ENCODE measurements at regions not wholly inside any gene's neighbourhood (a gene's known extent, or its start where the extent isn't known, plus 50 kb on each side); places are given as distances from the start of the nearest gene placed in this dataset.

DNA sequence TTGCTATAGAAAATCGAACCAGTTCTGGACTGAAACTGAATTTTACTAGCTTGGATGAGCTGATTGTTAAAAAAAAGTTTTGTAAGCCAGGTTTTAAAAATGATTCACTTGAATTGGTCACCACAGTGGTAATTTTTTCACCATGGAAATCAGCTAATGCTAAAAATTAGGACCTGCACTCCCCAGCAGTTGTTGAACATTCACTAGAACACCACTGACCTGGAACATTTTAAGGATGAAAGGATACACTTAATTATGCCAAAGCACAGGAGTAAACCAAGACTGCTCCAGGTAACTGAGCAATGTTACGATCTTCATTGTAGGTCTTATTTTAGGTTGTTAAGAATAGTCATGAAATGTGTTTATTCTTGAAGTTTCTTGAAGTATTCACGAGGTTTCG is 1342.6 kb upstream of the SPRY2 start:
- DNase-seq (ENCODE audit: low read depth, low spot score) = no peak

DNA sequence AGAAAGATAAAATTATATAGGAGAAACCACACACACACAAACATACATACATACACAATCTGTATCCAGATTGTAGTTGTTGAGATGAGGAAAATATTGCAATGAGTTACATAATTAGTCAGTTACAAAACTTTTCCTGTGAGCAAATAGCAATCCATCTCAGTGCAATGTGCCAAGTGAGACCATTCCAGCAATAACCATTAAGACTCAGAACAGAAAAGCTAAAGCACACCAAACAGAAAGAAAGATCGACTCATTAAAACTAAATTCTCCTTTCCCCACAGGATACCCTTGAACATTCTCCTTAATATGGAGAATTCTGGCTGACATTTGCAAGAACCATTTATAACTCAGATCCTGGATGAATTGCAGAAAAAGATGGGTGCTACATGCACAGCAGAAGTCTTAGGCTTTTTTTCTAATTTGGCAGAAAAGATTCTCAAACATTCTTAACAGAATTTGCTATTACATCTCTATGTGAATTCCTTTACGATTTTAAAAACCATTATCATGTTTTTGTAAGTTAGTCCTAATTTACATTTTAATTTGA is 1341.2 kb upstream of the SPRY2 start:
- no peak for DNase-seq (ENCODE audit: low read depth, low spot score)

DNA sequence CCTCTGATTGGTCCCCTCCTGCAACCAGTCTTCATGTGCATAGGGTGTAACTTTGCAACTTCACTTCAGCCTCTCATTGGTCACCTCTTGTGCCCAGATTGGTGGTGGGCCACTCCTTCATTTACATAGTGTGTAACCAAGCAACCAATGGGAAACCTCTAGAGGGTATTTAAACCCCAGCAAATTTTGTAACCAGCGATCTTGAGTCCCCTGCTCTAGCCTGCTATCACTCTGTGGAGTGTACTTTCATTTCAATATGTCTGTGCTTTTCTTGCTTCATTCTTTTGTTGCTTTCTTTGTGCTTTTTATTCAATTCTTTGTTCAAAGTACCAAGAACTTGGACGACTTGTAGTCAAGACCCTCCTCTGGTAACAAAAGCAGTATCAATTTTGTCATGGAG is 1336.9 kb upstream of the SPRY2 start:
- no peak for DNase-seq (ENCODE audit: low read depth, low spot score)

DNA sequence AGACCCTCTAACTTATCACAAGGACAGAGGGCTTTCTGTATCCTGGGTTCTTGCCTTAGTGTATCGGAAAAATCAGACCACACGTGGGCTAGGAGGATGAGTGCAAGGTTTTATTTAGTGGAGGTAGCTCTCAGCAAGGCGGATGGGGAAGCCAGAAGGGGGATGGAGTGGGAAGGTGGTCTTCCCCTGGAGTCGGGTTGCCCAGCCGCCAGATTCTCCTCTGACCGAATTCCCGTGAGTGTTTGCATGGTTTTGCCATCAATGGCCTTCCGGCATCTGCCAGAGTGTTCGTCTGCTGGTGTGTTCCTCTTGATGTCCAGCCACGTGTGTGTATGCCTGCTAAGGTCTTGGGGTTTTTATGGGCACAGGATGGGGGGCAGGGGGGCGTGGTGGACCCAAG is 1335.1 kb upstream of the SPRY2 start:
- DNase-seq (ENCODE audit: low read depth, low spot score) = no peak

DNA sequence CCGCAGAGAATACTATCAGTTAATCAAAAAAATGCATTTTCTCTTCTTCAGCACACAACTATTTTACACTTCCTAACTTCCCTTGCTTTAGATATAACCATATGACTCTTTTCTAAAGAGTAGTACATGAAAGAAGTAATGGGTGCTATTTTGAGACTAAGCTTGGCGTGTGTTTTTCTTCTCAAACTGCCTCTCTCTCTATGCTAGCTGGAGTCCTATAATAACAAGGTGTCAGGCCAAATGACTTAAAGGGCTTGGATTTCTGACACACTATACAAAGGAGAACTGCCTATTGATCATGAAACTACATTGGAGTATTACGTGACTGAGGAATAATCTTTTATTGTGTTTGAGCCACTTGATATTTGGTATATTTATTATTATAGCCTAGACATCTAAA is 1330.1 kb upstream of the SPRY2 start:
- DNase-seq (ENCODE audit: low read depth, low spot score) = no peak

DNA sequence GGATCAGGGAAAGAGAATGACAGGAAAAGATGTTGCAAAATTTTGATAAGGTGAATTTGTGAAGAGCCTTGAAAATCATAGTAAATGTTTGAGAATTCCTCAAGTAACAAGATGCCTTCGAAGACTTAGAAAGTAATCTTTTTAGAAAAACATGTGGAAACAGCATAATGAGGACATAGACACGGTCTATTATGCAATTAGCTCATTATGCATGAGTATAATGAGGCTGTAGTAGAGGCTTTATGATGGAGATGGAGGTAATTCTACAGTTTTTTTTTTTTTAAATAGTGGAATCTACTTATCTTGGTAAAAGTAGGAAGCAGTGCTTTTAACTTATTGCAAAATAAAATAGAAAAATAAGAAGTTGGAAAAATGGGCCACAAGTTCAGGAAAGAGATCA is 1329.1 kb upstream of the SPRY2 start:
- DNase-seq (ENCODE audit: low read depth, low spot score) = no peak

DNA sequence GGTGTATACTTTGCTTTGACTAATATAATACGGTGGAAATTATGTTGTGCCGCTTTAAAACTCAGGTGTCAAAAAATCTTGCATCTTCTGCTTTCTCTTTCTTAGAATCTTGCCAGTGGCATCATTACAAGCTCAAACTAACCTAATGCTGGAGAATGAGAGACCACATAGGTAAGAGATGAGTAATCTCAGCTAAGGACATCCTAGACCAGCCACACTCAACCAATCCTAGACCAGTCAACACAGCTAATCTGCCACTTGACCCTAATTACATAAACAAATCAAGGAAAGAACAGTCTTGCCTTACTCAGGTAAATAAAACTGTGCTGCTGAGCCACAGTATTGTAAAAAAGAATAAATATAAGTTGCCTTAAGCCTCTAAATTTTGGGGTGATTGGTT is 1323.9 kb upstream of the SPRY2 start:
- DNase-seq (ENCODE audit: low read depth, low spot score) = no peak

DNA sequence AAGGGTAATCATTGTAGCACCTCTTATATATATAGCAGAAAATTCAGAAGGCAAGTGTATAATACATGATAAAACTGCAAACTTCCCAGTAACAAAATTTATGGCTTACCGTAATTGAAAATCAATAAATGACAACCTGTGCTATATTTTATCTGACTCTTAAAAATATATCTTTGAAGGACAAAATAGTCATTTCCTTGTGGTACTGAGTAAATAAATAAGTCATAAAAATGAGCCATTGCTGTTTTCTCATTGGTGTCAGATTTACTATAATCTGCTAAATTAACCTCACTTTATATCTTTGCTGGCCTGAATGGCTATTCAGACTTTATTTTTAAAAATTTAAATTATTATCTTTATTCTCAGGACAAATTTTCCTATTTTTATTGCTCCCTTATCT is 1319.1 kb upstream of the SPRY2 start:
- DNase-seq (ENCODE audit: low read depth, low spot score) = no peak

DNA sequence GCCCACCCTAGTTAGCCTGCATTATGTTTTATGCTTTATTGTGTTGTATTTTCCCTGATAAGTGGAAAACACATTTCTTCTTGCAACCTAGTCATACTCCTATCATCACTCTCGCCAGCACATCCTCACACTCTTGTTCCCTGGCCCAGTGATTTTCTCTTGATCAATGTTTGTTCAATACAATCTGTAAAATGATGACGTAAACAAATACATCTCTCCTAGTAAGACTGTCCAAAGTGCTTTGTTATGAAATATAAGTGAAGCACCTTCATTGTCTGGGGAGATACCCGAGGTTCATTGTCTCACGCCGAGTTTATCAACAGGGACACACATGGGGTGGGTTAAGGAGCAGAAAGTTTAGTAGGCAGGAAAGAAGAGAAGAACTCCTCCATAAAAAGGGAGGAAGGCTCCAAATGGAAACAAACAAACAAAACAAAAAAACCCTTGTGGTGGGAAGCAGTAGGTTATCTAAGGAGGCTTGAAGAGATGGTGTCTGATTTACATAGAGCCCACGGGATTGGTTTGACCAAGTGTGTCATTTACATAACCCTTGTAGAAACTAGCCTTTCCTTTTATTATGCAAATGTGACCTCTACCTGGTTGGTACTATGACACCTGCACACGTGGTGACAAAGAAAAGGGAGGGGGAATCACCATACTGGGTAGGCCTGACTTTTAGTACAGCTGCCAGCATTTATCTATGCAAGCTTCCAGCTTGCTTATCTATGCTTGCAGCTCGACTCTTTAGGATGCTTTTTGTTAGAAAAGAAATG is 1317.9 kb upstream of the SPRY2 start:
- DNase-seq (ENCODE audit: low read depth, low spot score) = peak; percentile 15

DNA sequence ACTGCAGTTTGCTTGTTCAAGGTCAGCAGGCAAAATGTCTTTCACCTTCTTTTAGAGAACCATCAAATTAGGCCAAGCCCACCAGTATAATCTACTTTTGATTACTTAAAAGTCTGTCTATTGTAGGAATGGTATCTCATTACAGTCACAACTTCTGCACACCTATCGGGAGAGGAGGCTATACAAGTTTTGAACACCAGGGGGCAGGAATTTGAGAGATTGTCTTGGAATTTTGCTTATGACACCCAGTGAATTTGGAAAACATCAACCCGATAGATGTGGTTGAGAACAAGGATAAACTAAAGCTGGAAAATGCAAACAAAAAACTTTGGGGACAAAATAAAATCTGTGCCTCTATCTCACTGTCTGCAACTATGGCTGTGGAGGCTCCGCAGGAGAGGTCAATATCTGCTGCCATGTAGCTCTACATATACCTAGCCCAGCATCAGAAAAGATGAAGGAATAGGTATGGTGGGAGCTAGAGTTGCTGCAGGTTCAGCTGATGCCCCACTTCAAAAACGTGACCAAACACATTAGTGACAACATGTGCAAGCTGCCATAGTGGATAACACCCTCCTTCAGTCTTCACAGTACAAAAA is 1299.2 kb upstream of the SPRY2 start:
- peak; percentile 7 for DNase-seq (ENCODE audit: low read depth, low spot score)

DNA sequence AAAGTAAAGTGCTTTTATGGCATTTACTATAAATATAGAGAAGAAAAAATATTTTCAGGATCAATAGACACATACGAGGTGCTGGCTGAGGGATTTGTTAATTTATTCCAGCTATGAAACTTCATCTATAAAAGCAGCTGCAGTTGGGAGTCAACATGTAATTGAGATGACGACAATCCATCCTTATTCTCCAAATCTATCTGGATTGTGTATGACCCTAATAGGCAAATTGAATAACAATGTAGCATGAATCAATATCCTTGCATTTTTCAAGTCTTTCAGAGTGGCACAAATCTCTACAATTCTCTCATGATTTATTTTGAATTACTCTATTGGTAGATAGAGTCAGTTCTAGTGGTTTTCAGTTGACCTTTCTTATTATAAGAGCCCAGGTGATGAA is 1296.5 kb upstream of the SPRY2 start:
- DNase-seq (ENCODE audit: low read depth, low spot score) = no peak

DNA sequence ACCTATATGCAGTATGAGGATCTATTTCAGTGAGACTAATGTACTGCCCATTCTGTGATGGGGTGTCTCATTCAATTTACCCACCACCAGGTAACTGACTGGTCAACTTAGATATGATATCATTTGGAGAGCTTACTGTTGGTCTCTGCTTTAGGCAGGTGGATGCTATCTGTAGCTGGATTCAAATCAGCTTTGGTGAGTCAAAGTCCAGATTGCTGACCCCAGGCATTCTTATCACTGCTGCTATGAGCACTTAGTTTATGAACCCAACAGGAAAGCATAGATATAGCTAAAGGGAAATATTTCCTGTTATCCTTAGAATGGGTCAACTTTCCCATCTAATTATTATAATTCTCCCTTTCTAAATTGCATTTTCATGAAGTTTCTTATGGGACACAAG is 1295.2 kb upstream of the SPRY2 start:
- no peak for DNase-seq (ENCODE audit: low read depth, low spot score)

DNA sequence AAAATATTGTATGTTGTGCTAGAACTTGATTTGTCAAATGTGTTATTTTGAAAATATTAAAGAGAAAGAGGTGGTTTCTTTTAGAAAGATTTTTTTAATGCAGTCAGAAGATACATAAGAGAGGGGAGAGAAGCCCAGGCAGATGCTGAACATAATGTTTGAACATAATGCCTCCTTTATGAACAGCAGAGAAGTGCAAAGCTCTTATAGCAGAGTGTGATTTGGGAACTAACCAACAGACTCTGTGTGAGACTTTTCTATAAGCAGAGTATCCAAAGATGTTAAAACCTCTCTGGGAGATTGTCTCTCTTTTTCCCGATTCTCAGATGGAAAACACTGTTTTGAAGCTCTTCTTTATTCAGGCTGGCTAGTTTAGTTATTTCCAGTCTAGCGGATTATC is 1274.1 kb upstream of the SPRY2 start:
- DNase-seq (ENCODE audit: low read depth, low spot score) = no peak

DNA sequence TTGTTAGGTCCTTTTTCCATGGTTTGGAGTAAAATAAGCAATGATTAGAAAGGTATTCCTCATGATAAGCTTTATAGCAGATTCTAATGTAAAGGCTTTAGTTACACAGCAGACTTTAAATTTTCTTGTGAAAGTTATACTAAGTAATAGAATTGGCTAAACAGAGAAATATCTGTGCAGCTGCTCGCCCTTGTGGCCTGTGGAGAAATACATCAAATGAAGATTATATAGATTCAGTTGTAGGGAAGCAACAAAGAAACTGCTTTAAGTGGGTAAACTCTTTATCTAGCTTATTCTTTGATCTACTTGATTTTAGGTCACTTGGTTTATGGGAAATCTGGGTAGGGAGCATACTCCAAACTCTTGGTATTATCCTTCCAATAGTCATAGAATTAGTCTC is 1269.7 kb upstream of the SPRY2 start:
- DNase-seq (ENCODE audit: low read depth, low spot score) = no peak

DNA sequence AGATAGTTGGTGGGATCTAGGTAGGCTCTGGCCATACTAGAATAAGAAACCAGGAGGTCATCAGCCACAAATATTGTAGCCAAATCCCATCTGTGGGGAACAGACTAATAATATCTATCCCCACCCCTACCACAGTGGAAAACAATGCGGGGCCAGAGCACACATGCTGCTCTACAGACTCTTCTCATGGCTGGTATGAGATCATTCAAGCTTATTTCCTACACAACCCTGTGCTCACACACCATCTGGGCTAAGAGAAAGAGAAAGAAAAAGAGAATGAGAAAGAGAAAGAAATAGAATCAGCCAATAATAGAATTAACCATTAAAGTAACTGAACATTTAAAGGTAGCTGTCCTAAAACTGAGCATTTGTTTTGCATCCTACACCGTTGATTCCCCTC is 1268.4 kb upstream of the SPRY2 start:
- no peak for DNase-seq (ENCODE audit: low read depth, low spot score)

DNA sequence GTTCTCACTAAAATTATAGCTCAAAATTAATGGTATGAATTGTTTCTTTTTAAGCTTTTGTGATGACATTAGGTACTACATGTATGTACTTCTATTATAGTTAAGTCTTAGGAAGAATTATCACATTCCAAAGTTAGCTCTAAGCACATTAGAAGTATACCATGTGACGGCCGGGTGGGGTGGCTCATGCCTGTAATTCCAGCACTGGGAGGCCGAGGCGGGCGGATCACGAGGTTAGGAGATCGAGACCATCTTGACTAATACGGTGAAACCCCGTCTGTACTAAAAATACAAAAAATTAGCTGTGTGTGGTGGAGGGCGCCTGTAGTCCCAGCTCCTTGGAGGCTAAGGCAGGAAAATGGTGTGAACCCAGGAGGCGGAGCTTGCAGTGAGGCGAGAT is 1265.1 kb upstream of the SPRY2 start:
- no peak for DNase-seq (ENCODE audit: low read depth, low spot score)

DNA sequence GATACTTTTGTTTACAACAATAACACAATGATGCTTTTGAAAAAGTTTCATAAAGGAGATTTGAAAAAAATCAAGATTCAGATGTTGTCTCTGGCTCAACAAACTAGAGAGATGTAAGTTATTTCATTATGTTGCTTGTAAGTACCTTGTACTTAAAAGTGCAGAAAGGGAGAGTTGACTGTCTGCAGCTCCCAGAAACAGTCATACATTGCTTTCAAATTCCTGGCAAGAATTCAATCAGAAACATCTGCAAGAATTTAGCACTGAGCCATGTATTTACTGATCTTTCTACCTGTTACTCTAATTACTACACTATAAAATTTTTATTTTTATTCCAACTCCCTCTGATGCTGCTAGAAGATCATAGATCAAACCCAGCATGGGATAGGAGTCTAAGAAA is 1261.3 kb upstream of the SPRY2 start:
- no peak for DNase-seq (ENCODE audit: low read depth, low spot score)

DNA sequence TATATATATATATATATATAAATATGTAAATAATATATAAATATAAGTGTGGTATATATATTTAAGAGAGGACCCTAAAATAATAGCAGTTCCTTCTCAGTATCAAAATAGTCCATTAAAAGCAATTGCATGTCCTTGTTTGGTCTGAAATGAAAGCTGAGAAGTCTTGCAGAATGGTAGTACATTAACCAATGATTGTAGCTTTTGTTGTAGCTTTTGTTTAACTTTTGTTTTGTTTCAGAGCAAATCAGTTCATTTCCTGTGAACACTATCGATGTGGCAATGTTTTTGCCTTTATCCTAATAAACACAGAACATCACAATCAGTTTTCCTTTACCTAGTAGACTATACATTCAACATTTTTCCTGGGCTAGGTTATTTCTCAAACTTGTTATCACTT is 1256.2 kb upstream of the SPRY2 start:
- DNase-seq (ENCODE audit: low read depth, low spot score) = no peak

DNA sequence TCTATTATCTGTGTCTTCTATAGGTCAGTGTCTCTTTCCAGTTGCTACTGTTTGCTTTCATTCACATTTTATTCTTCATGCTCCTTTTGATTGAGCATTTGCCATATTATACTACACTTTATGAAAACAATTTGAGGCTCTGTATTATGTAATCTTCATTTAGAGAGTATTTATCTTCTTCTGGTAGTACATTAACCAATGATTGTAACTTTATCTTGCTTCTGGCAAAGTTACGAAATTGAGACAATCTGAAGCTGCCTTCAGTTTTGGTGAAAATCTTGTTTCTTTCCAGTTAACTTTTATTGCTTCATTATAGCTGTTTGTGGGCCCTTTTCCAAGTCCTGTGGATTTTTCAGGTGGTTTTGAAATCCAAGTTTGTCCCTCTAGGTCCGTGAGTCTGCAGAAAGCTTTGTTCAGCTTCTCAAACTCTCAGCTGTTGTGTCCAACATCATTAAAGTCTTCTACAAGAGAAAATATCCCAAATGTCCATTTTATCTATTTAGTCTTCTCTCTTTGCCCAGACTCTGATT is 1255.4 kb upstream of the SPRY2 start:
- no peak for DNase-seq (ENCODE audit: low read depth, low spot score)

DNA sequence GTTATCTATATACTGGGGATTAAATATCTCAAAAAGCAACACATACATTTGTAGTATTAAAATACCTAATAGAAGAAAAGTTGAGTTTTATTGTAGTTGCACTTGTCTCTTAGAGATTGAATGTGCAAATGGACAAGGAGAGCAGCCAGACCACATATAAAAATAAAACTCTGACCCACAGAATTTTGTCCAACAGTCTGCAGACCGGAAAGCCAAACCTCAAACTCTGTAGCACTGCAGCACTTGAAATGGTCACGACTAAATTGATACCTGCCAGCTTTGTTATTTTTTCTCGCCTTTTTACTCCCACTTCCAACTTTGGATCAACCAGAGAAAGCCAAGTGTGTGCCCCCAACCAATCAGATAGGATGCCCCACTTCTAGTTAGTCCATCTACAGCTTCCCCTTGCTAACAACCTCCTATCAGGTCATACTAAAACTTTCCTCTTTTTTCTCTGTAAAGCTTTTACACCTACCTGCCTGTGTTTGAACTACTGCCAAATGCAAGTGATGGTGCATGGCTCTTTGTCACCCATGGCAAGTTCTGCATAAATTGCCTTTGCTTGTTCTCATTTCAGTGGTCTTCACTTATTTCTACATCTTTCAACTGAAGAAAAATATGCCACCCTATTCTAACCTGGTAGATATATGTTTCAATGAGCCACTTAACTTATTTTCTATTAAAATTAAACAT is 1250.7 kb upstream of the SPRY2 start:
- no peak for DNase-seq (ENCODE audit: low read depth, low spot score)

DNA sequence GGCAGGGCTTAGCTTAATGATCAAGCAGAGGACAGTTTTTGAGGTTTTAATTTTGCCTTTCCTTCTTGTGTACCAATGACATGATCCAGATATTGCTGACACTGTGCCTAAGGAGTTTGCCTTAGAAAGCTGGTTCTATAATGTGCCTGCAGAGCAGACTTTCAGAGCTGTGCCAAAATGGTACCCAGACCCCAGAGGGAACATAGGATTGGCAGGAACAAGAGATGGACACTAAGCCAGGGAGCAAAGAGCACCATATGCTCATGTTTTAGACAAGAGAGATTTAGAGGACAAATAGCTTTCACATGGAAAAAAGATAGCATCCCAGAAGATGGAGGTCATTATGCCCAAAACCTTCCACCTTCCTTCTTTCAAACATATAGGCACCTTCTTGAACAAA is 1241.5 kb upstream of the SPRY2 start:
- DNase-seq (ENCODE audit: low read depth, low spot score) = no peak

DNA sequence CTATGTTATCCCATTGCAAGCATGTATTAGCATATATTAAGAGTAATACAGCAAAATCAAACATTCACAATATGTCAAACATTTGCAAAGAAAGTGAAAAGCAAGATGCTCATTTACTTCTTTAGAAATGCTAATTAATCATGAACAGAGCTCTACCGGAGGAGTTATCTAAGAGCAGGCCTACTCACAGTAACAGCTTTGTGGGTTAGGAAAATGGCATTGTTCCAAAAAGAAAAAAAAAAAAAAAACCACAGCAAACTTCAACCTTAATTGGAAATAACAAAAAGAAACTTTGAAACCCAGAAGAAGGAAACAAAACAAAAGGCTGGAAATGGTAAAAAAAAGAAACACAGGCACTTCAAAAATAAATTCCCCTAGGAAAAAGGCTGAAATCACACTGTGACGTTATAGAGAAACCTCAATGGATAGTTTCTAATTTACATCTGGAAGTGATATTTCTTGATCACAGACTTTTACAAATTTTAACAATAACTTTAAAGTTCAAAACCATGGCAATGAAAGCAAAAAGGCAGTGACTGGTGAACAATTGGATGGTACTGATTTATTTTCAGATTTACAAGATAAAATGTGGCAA is 1236.8 kb upstream of the SPRY2 start:
- DNase-seq (ENCODE audit: low read depth, low spot score) = no peak
